ENCODE measurements at regions not wholly inside any gene's neighbourhood (a gene's known extent, or its start where the extent isn't known, plus 50 kb on each side); places are given as distances from the start of the nearest gene placed in this dataset.
"Not testable (repeated sequence)": the region's sequence is repeated elsewhere in the genome, so short reads cannot be mapped to it uniquely, and the experiment has no call there.

GRCh38 chr3:95343228-95343627 lies 1280.4 kb downstream of the NSUN3 start:
- Mint-ChIP-seq H3K27ac (no peak overlapping the region), H3K4me1 (ENCODE audit: low read depth in 2 of 2) (no peaks in the 10 kb centered on the region), H3K4me3 (no peak overlapping the region), H3K27me3 (no peaks in the 10 kb centered on the region), H3K9me3 (peaks cover 17% of the 10 kb centered on the region), H3K36me3 (no peaks in the 10 kb centered on the region)
- ATAC-seq: no peak
- no peak for DNase-seq (ENCODE audit: low spot score)

- DNase-seq (ENCODE audit: low spot score): no peak
- Mint-ChIP-seq H3K4me3 (no peak overlapping the region), H3K27ac (no peak overlapping the region), H3K36me3 (no peaks in the 10 kb centered on the region), H3K27me3 (no peaks in the 10 kb centered on the region), H3K9me3 (peaks cover 18% of the 10 kb centered on the region), H3K4me1 (ENCODE audit: low read depth in 2 of 2) (no peaks in the 10 kb centered on the region)
- ATAC-seq: no peak
These were observed 1280.9 kb downstream of the NSUN3 start for GRCh38 chr3:95343767-95344166.

- H3K4me3 Mint-ChIP-seq; H3K36me3 Mint-ChIP-seq; H3K27me3 Mint-ChIP-seq; H3K27ac Mint-ChIP-seq; DNase-seq (ENCODE audit: low spot score); ATAC-seq; H3K4me1 Mint-ChIP-seq (ENCODE audit: low read depth in 2 of 2): not testable (repeated sequence)
- H3K9me3 Mint-ChIP-seq: peaks cover 20% of the 10 kb centered on the region
These were observed 1285.1 kb downstream of the NSUN3 start for GRCh38 chr3:95347936-95348335.

GRCh38 chr3:95348879-95349278 lies 1286.0 kb downstream of the NSUN3 start:
- no peak overlapping the region for H3K4me3 Mint-ChIP-seq
- H3K9me3 Mint-ChIP-seq: peaks cover 16% of the 10 kb centered on the region
- H3K36me3 Mint-ChIP-seq: no peaks in the 10 kb centered on the region
- no peaks in the 10 kb centered on the region for H3K27me3 Mint-ChIP-seq
- ATAC-seq: no peak
- H3K4me1 Mint-ChIP-seq (ENCODE audit: low read depth in 2 of 2): no peaks in the 10 kb centered on the region
- H3K27ac Mint-ChIP-seq: no peak overlapping the region
- no peak for DNase-seq (ENCODE audit: low spot score)

- H3K4me3 Mint-ChIP-seq: no peak overlapping the region
- no peaks in the 10 kb centered on the region for H3K4me1 Mint-ChIP-seq (ENCODE audit: low read depth in 2 of 2)
- no peaks in the 10 kb centered on the region for H3K27me3 Mint-ChIP-seq
- no peaks in the 10 kb centered on the region for H3K36me3 Mint-ChIP-seq
- H3K9me3 Mint-ChIP-seq: peaks cover 15% of the 10 kb centered on the region
- no peak overlapping the region for H3K27ac Mint-ChIP-seq
- no peak for DNase-seq (ENCODE audit: low spot score)
- no peak for ATAC-seq
These were observed 1287.2 kb downstream of the NSUN3 start for GRCh38 chr3:95350049-95350448.

GRCh38 chr3:95351158-95351557 lies 1288.3 kb downstream of the NSUN3 start:
- Mint-ChIP-seq H3K27ac (no peak overlapping the region), H3K4me3 (no peak overlapping the region), H3K27me3 (no peaks in the 10 kb centered on the region), H3K36me3 (no peaks in the 10 kb centered on the region), H3K9me3 (peaks cover 15% of the 10 kb centered on the region), H3K4me1 (ENCODE audit: low read depth in 2 of 2) (no peaks in the 10 kb centered on the region)
- DNase-seq (ENCODE audit: low spot score) (no peak), ATAC-seq (no peak)

- no peak overlapping the region for H3K4me3 Mint-ChIP-seq
- peaks cover 15% of the 10 kb centered on the region for H3K9me3 Mint-ChIP-seq
- H3K36me3 Mint-ChIP-seq: no peaks in the 10 kb centered on the region
- H3K4me1 Mint-ChIP-seq (ENCODE audit: low read depth in 2 of 2): no peaks in the 10 kb centered on the region
- ATAC-seq (no peak), DNase-seq (ENCODE audit: low spot score) (no peak)
- no peaks in the 10 kb centered on the region for H3K27me3 Mint-ChIP-seq
- no peak overlapping the region for H3K27ac Mint-ChIP-seq
These were observed 1289.6 kb downstream of the NSUN3 start for GRCh38 chr3:95352471-95352870.

- H3K36me3 Mint-ChIP-seq: no peaks in the 10 kb centered on the region
- H3K27me3 Mint-ChIP-seq: no peaks in the 10 kb centered on the region
- no peak overlapping the region for H3K27ac Mint-ChIP-seq
- no peak overlapping the region for H3K4me3 Mint-ChIP-seq
- DNase-seq (ENCODE audit: low spot score) (no peak), ATAC-seq (no peak)
- peaks cover 9% of the 10 kb centered on the region for H3K9me3 Mint-ChIP-seq
- H3K4me1 Mint-ChIP-seq (ENCODE audit: low read depth in 2 of 2): no peaks in the 10 kb centered on the region
These were observed 1291.6 kb downstream of the NSUN3 start for GRCh38 chr3:95354489-95354888.

- H3K36me3 Mint-ChIP-seq: no peaks in the 10 kb centered on the region
- no peak overlapping the region for H3K4me3 Mint-ChIP-seq
- H3K4me1 Mint-ChIP-seq (ENCODE audit: low read depth in 2 of 2): no peaks in the 10 kb centered on the region
- DNase-seq (ENCODE audit: low spot score) (no peak), ATAC-seq (no peak)
- H3K9me3 Mint-ChIP-seq: peaks cover 7% of the 10 kb centered on the region
- no peak overlapping the region for H3K27ac Mint-ChIP-seq
- H3K27me3 Mint-ChIP-seq: no peaks in the 10 kb centered on the region
These were observed 1294.1 kb downstream of the NSUN3 start for GRCh38 chr3:95356764-95357501.

GRCh38 chr3:95387242-95388021 lies 1324.6 kb downstream of the NSUN3 start:
- Mint-ChIP-seq H3K27me3 (no peaks in the 10 kb centered on the region), H3K4me3 (no peak overlapping the region), H3K4me1 (ENCODE audit: low read depth in 2 of 2) (no peaks in the 10 kb centered on the region), H3K36me3 (peaks cover 5% of the 10 kb centered on the region), H3K27ac (no peak overlapping the region), H3K9me3 (peaks cover 6% of the 10 kb centered on the region)
- DNase-seq (ENCODE audit: low spot score): no peak
- ATAC-seq: no peak

- H3K4me3 Mint-ChIP-seq: no peak overlapping the region
- no peak overlapping the region for H3K27ac Mint-ChIP-seq
- peaks cover 7% of the 10 kb centered on the region for H3K9me3 Mint-ChIP-seq
- no peaks in the 10 kb centered on the region for H3K4me1 Mint-ChIP-seq (ENCODE audit: low read depth in 2 of 2)
- H3K27me3 Mint-ChIP-seq: no peaks in the 10 kb centered on the region
- DNase-seq (ENCODE audit: low spot score) (no peak), ATAC-seq (no peak)
- peaks cover 5% of the 10 kb centered on the region for H3K36me3 Mint-ChIP-seq
These were observed 1327.0 kb downstream of the NSUN3 start for GRCh38 chr3:95389725-95390313.

GRCh38 chr3:95394286-95394685 lies 1331.4 kb downstream of the NSUN3 start:
- Mint-ChIP-seq H3K36me3 (no peaks in the 10 kb centered on the region), H3K9me3 (peaks cover 14% of the 10 kb centered on the region), H3K27ac (no peak overlapping the region), H3K4me1 (ENCODE audit: low read depth in 2 of 2) (no peaks in the 10 kb centered on the region), H3K4me3 (no peak overlapping the region), H3K27me3 (no peaks in the 10 kb centered on the region)
- DNase-seq (ENCODE audit: low spot score): no peak
- no peak for ATAC-seq

GRCh38 chr3:95399585-95399984 lies 1336.7 kb downstream of the NSUN3 start:
- Mint-ChIP-seq H3K27me3 (no peaks in the 10 kb centered on the region), H3K4me3 (no peak overlapping the region), H3K4me1 (ENCODE audit: low read depth in 2 of 2) (no peaks in the 10 kb centered on the region), H3K36me3 (no peaks in the 10 kb centered on the region), H3K27ac (no peak overlapping the region), H3K9me3 (peaks cover 21% of the 10 kb centered on the region)
- ATAC-seq: no peak
- no peak for DNase-seq (ENCODE audit: low spot score)

- Mint-ChIP-seq H3K9me3 (peaks cover 21% of the 10 kb centered on the region), H3K27ac (no peak overlapping the region), H3K4me1 (ENCODE audit: low read depth in 2 of 2) (no peaks in the 10 kb centered on the region), H3K27me3 (no peaks in the 10 kb centered on the region), H3K4me3 (no peak overlapping the region), H3K36me3 (no peaks in the 10 kb centered on the region)
- ATAC-seq: no peak
- DNase-seq (ENCODE audit: low spot score): no peak
These were observed 1338.8 kb downstream of the NSUN3 start for GRCh38 chr3:95401693-95402092.
